ENCODE measurements at regions not wholly inside any gene's neighbourhood (a gene's known extent, or its start where the extent isn't known, plus 50 kb on each side); places are given as distances from the start of the nearest gene placed in this dataset.

DNA sequence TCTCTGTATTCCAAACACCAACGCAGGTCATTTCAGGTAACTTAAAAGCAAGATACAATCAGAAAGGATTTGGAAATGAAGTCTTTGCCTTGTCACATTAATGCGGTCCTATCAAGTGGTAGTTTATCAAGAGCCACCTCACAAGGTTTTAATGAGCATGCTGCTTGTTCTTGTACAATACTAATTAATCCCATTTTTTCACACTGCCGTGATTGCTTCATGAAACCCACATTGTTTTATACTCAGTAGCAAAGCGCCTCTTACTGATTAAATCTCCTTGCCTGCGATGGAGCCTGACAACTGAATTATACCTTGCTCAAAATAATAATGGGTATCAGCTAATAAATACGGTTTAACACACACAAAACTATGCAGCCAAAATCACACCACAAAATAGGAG is 234.1 kb upstream of the TSHZ2 start:
- no peak for TF ChIP-seq RAD21 (IDR thresholded peaks at IDR 0.05; ENCODE audit: low read depth)
- TF ChIP-seq, protein P1, sequence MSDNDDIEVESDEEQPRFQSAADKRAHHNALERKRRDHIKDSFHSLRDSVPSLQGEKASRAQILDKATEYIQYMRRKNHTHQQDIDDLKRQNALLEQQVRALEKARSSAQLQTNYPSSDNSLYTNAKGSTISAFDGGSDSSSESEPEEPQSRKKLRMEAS (IDR thresholded peaks at IDR 0.05): no peak
